SK-N-SH treated with all-trans-retinoic acid at 6 μM for 48 hours (cell line): ENCODE measurements at regions not wholly inside any gene's neighbourhood (a gene's known extent, or its start where the extent isn't known, plus 50 kb on each side); places are given as distances from the start of the nearest gene placed in this dataset.

Source experiments
- ATAC-seq: fragments of 200-7000 bp; cut with Tn5 transposase; 3 replicates; pipeline ENCODE4 v1.9.1; 2020; ENCODE audit warnings: mild to moderate bottlenecking, moderate library complexity
- ARNTL ChIP-seq: fragments of 450-650 bp; formaldehyde crosslinking; IDR thresholded peaks from 2 replicates; pipeline ENCODE4 v1.5.0; 2020; ENCODE audit warnings: low read depth, mild to moderate bottlenecking, moderate library complexity, borderline replicate concordance
- BACH2 ChIP-seq: fragments of 250-450 bp; sonication (Bioruptor Pico); IDR thresholded peaks from 2 replicates; pipeline ENCODE4 v1.9.0; 2021; ENCODE audit warnings: mild to moderate bottlenecking, borderline replicate concordance
- CREB5 ChIP-seq: fragments of 250-450 bp; sonication (Bioruptor Pico); IDR thresholded peaks from 2 replicates; pipeline ENCODE4 v1.5.1; 2020; ENCODE audit warnings: low read depth, mild to moderate bottlenecking, moderate library complexity
- CSDC2 ChIP-seq: fragments of 250-450 bp; sonication (Bioruptor Pico); IDR thresholded peaks from 2 replicates; pipeline ENCODE4 v1.5.0; 2020; ENCODE audit warnings: mild to moderate bottlenecking, moderate library complexity
- CSRNP3 ChIP-seq: fragments of 250-450 bp; sonication (Bioruptor Pico); IDR thresholded peaks from 2 replicates; pipeline ENCODE4 v1.5.1; 2021; ENCODE audit warnings: mild to moderate bottlenecking, moderate library complexity
- ESRRG ChIP-seq: fragments of 250-450 bp; sonication (Bioruptor Pico); IDR thresholded peaks from 2 replicates; pipeline ENCODE4 v1.6.1; 2021; ENCODE audit warnings: mild to moderate bottlenecking
- GLIS3 ChIP-seq: fragments of 250-450 bp; sonication (Bioruptor Pico); IDR thresholded peaks from 2 replicates; pipeline ENCODE4 v1.5.0; 2020; ENCODE audit warnings: mild to moderate bottlenecking, moderate library complexity
- ISL1 ChIP-seq: fragments of 250-450 bp; sonication (Bioruptor Pico); IDR thresholded peaks from 2 replicates; pipeline ENCODE4 v2.1.2; 2022; ENCODE audit warnings: mild to moderate bottlenecking, moderate library complexity
- OSR1 ChIP-seq: fragments of 250-450 bp; sonication (Bioruptor Pico); IDR thresholded peaks from 2 replicates; pipeline ENCODE4 v1.8.0; 2022; ENCODE audit warnings: moderate library complexity, mild to moderate bottlenecking, inconsistent platforms
- POU6F1 ChIP-seq: fragments of 250-450 bp; sonication (Bioruptor Pico); IDR thresholded peaks from 2 replicates; pipeline ENCODE4 v1.8.0; 2021; ENCODE audit warnings: low read depth, mild to moderate bottlenecking, moderate library complexity, borderline replicate concordance
- PPARA ChIP-seq: fragments of 250-450 bp; sonication (Bioruptor Pico); IDR thresholded peaks from 2 replicates; pipeline ENCODE4 v1.5.0; 2020; ENCODE audit warnings: mild to moderate bottlenecking, borderline replicate concordance
- RARB ChIP-seq: fragments of 250-450 bp; sonication (Bioruptor Pico); IDR thresholded peaks from 2 replicates; pipeline ENCODE4 v1.8.0; 2021; ENCODE audit warnings: mild to moderate bottlenecking, moderate library complexity
- SNAI2 ChIP-seq: fragments of 250-450 bp; sonication (Bioruptor Pico); IDR thresholded peaks from 2 replicates; pipeline ENCODE4 v1.5.0; 2020; ENCODE audit warnings: mild to moderate bottlenecking, moderate library complexity
- TCF4 ChIP-seq: fragments of 250-450 bp; sonication (Bioruptor Pico); IDR thresholded peaks from 2 replicates; pipeline ENCODE4 v1.8.0; 2021; ENCODE audit warnings: mild to moderate bottlenecking, moderate library complexity, borderline replicate concordance
- TOX ChIP-seq: fragments of 250-450 bp; sonication (Bioruptor Pico); IDR thresholded peaks from 2 replicates; pipeline ENCODE4 v1.8.0; 2021; ENCODE audit warnings: mild to moderate bottlenecking, moderate library complexity, borderline replicate concordance
- TSHZ2 ChIP-seq: fragments of 250-450 bp; sonication (Bioruptor Pico); IDR thresholded peaks from 2 replicates; pipeline ENCODE4 v1.5.0; 2020; ENCODE audit warnings: mild to moderate bottlenecking, moderate library complexity
- ZC3H10 ChIP-seq: fragments of 250-450 bp; sonication (Bioruptor Pico); IDR thresholded peaks from 2 replicates; pipeline ENCODE4 v1.5.1; 2021; ENCODE audit warnings: mild to moderate bottlenecking, moderate library complexity
- ZFP3 ChIP-seq: fragments of 250-450 bp; sonication (Bioruptor Pico); IDR thresholded peaks from 2 replicates; pipeline ENCODE4 v1.5.0; 2020; ENCODE audit warnings: mild to moderate bottlenecking, moderate library complexity
- ZFP30 ChIP-seq: fragments of 450-650 bp; formaldehyde crosslinking; IDR thresholded peaks from 2 replicates; pipeline ENCODE4 v1.5.0; 2022; ENCODE audit warnings: mild to moderate bottlenecking, moderate library complexity
- ZNF565 ChIP-seq: fragments of 450-650 bp; formaldehyde crosslinking; conservative IDR thresholded peaks from 2 replicates; pipeline ENCODE4 v1.5.0; 2020; ENCODE audit warnings: low read depth, mild to moderate bottlenecking, moderate library complexity
- ZNF70 ChIP-seq: fragments of 450-650 bp; formaldehyde crosslinking; IDR thresholded peaks from 2 replicates; pipeline ENCODE4 v1.5.0; 2020; ENCODE audit warnings: mild to moderate bottlenecking, moderate library complexity
- ZNF8 ChIP-seq: fragments of 450-650 bp; formaldehyde crosslinking; IDR thresholded peaks from 2 replicates; pipeline ENCODE4 v1.5.0; 2020; ENCODE audit warnings: mild to moderate bottlenecking, moderate library complexity

GRCh38 chr9:3746296-3747275 is 220.8 kb upstream of the RFX3 start:
- TF ChIP-seq OSR1 (CRISPR knock-in tag) (no peak), RARB (CRISPR knock-in tag) (no peak), GLIS3 (CRISPR knock-in tag) (no peak), SNAI2 (no peak), TCF4 (CRISPR knock-in tag) (no peak), POU6F1 (CRISPR knock-in tag) (no peak), CSDC2 (CRISPR knock-in tag) (no peak), ZFP30 (CRISPR knock-in tag) (no peak), ARNTL (CRISPR knock-in tag) (no peak), ISL1 (CRISPR knock-in tag) (no peak), TSHZ2 (no peak), ZNF70 (no peak)
- peak; percentile 90 for ATAC-seq

- ATAC-seq = no peak
- TF ChIP-seq BACH2 (CRISPR knock-in tag) (no peak), ZNF70 (peak; percentile 52; the same call in 1 of the 2 replicates)
Observed at GRCh38 chr9:3743901-3744413, 218.2 kb upstream of the RFX3 start.

DNA sequence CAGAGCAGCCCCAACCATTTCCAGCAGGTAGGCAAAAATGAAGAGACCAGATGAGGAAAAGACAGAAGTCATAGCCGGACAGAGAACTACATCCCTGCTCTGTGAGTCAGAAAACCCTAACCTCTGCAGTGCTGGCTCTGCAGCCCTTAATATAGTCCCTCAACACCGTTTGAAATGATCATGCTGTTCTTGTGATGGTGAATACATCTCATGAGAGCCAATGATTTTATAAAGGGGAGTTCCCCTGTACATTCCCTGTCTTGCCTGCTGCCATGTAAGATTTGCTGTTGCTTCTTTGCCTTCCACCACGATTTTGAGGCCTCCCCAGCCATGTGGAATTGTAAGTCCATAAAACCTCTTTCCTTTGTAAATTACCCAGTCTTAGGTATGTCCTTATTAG is 216.8 kb upstream of the RFX3 start:
- ATAC-seq = no peak
- no peak for TF ChIP-seq GLIS3 (CRISPR knock-in tag)
- TF ChIP-seq TCF4 (CRISPR knock-in tag) = no peak
- no peak for TF ChIP-seq ZFP3
- TF ChIP-seq ZC3H10 (CRISPR knock-in tag) = no peak
- TF ChIP-seq ZNF565 (CRISPR knock-in tag) = no peak
- no peak for TF ChIP-seq OSR1 (CRISPR knock-in tag)
- TF ChIP-seq PPARA (CRISPR knock-in tag) = no peak
- TF ChIP-seq RARB (CRISPR knock-in tag) = no peak
- no peak for TF ChIP-seq CSRNP3 (CRISPR knock-in tag)
- TF ChIP-seq ARNTL (CRISPR knock-in tag) = no peak
- TF ChIP-seq CREB5 (CRISPR knock-in tag) = no peak
- TF ChIP-seq POU6F1 (CRISPR knock-in tag) = no peak
- TF ChIP-seq ZNF70 = no peak
- no peak for TF ChIP-seq ZFP30 (CRISPR knock-in tag)
- TF ChIP-seq BACH2 (CRISPR knock-in tag) = no peak
- TF ChIP-seq ZNF8 = no peak
- TF ChIP-seq CSDC2 (CRISPR knock-in tag) = no peak
- TF ChIP-seq SNAI2 = no peak
- no peak for TF ChIP-seq ESRRG (CRISPR knock-in tag)
- TF ChIP-seq TOX (CRISPR knock-in tag) = no peak
